ENCODE measurements at regions not wholly inside any gene's neighbourhood (a gene's known extent, or its start where the extent isn't known, plus 50 kb on each side); places are given as distances from the start of the nearest gene placed in this dataset.

- Histone ChIP-seq H3K4me1 (ENCODE audit: control insufficient read depth, insufficient read depth, low read length) (no peaks in the 10 kb centered on the region), H3K36me3 (ENCODE audit: control insufficient read depth in 2 of 2, insufficient read depth in 2 of 2, low read length in 2 of 2) (no peaks in the 10 kb centered on the region), H3K4me3 (ENCODE audit: low read length in 2 of 2) (no peak overlapping the region), H3K9ac (ENCODE audit: low read length in 2 of 2) (no peak overlapping the region), H3K27ac (ENCODE audit: low read length) (no peak overlapping the region), H3K9me3 (ENCODE audit: control insufficient read depth in 2 of 2, low read length in 2 of 2) (no peaks in the 10 kb centered on the region), H3K27me3 (ENCODE audit: control insufficient read depth in 1 of 2, insufficient read depth in 2 of 2, low read length in 2 of 2) (no peaks in the 10 kb centered on the region)
Observed at GRCh38 chr6:148682252-148682651, 64.6 kb upstream of the UST start.

GRCh38 chr6:148682990-148683389 lies 63.8 kb upstream of the UST start:
- H3K27me3 ChIP-seq (ENCODE audit: control insufficient read depth in 1 of 2, insufficient read depth in 2 of 2, low read length in 2 of 2) = no peaks in the 10 kb centered on the region
- H3K27ac ChIP-seq (ENCODE audit: low read length) = no peak overlapping the region
- no peaks in the 10 kb centered on the region for H3K36me3 ChIP-seq (ENCODE audit: control insufficient read depth in 2 of 2, insufficient read depth in 2 of 2, low read length in 2 of 2)
- no peak overlapping the region for H3K4me3 ChIP-seq (ENCODE audit: low read length in 2 of 2)
- no peak overlapping the region for H3K9ac ChIP-seq (ENCODE audit: low read length in 2 of 2)
- H3K4me1 ChIP-seq (ENCODE audit: control insufficient read depth, insufficient read depth, low read length) = no peaks in the 10 kb centered on the region
- no peaks in the 10 kb centered on the region for H3K9me3 ChIP-seq (ENCODE audit: control insufficient read depth in 2 of 2, low read length in 2 of 2)

- H3K27me3 ChIP-seq (ENCODE audit: control insufficient read depth in 1 of 2, insufficient read depth in 2 of 2, low read length in 2 of 2) = no peaks in the 10 kb centered on the region
- no peak overlapping the region for H3K9ac ChIP-seq (ENCODE audit: low read length in 2 of 2)
- H3K4me1 ChIP-seq (ENCODE audit: control insufficient read depth, insufficient read depth, low read length) = no peaks in the 10 kb centered on the region
- H3K4me3 ChIP-seq (ENCODE audit: low read length in 2 of 2) = no peak overlapping the region
- no peaks in the 10 kb centered on the region for H3K36me3 ChIP-seq (ENCODE audit: control insufficient read depth in 2 of 2, insufficient read depth in 2 of 2, low read length in 2 of 2)
- H3K27ac ChIP-seq (ENCODE audit: low read length) = no peak overlapping the region
- no peaks in the 10 kb centered on the region for H3K9me3 ChIP-seq (ENCODE audit: control insufficient read depth in 2 of 2, low read length in 2 of 2)
Observed at GRCh38 chr6:148689168-148689567, 57.7 kb upstream of the UST start.

GRCh38 chr6:148693882-148694484 lies 52.8 kb upstream of the UST start:
- Histone ChIP-seq H3K4me1 (ENCODE audit: control insufficient read depth, insufficient read depth, low read length) (no peaks in the 10 kb centered on the region), H3K4me3 (ENCODE audit: low read length in 2 of 2) (no peak overlapping the region), H3K9me3 (ENCODE audit: control insufficient read depth in 2 of 2, low read length in 2 of 2) (no peaks in the 10 kb centered on the region), H3K36me3 (ENCODE audit: control insufficient read depth in 2 of 2, insufficient read depth in 2 of 2, low read length in 2 of 2) (no peaks in the 10 kb centered on the region), H3K27ac (ENCODE audit: low read length) (no peak overlapping the region), H3K9ac (ENCODE audit: low read length in 2 of 2) (no peak overlapping the region), H3K27me3 (ENCODE audit: control insufficient read depth in 1 of 2, insufficient read depth in 2 of 2, low read length in 2 of 2) (no peaks in the 10 kb centered on the region)
